ENCODE measurements at regions not wholly inside any gene's neighbourhood (a gene's known extent, or its start where the extent isn't known, plus 50 kb on each side); places are given as distances from the start of the nearest gene placed in this dataset.

GRCh38 chr2:237191714-237192081 lies 106.0 kb downstream of the COPS8 start:
- TF ChIP-seq POLR2A (IDR thresholded peaks at IDR 0.05), result no peak
- no peaks in the 10 kb centered on the region for H3K9me3 ChIP-seq
- peak overlapping the region; percentile 68 for H3K27ac ChIP-seq
- H3K36me3 ChIP-seq, result no peaks in the 10 kb centered on the region
- no peaks in the 10 kb centered on the region for H3K27me3 ChIP-seq
- H3K4me3 ChIP-seq, result no peak overlapping the region
- no peak for DNase-seq (ENCODE audit: low spot score in 2 of 2)
- 54% methylated on average over 8 of the region's 8 CpGs for WGBS
- no peaks in the 10 kb centered on the region for H3K4me1 ChIP-seq

GRCh38 chr2:237192881-237193280 lies 107.2 kb downstream of the COPS8 start:
- WGBS, result 93% methylated on average over 8 of the region's 8 CpGs
- Histone ChIP-seq H3K36me3 (no peaks in the 10 kb centered on the region), H3K4me1 (no peaks in the 10 kb centered on the region), H3K27me3 (no peaks in the 10 kb centered on the region), H3K27ac (no peak overlapping the region), H3K4me3 (no peak overlapping the region), H3K9me3 (no peaks in the 10 kb centered on the region)
- no peak for TF ChIP-seq POLR2A (IDR thresholded peaks at IDR 0.05)
- no peak for TF ChIP-seq EP300 (IDR thresholded peaks at IDR 0.05)
- no peak for TF ChIP-seq POLR2AphosphoS5 (IDR thresholded peaks at IDR 0.05)
- TF ChIP-seq CTCF (IDR thresholded peaks at IDR 0.05), result no peak
- no peak for DNase-seq (ENCODE audit: low spot score in 2 of 2)

GRCh38 chr2:237193436-237193835 lies 107.7 kb downstream of the COPS8 start:
- no peaks in the 10 kb centered on the region for H3K27me3 ChIP-seq
- H3K36me3 ChIP-seq, result no peaks in the 10 kb centered on the region
- no peak overlapping the region for H3K4me3 ChIP-seq
- H3K9me3 ChIP-seq, result no peaks in the 10 kb centered on the region
- no peaks in the 10 kb centered on the region for H3K4me1 ChIP-seq
- 95% methylated on average over 7 of the region's 7 CpGs for WGBS
- DNase-seq (ENCODE audit: low spot score in 2 of 2), result no peak
- no peak overlapping the region for H3K27ac ChIP-seq
- TF ChIP-seq POLR2A (IDR thresholded peaks at IDR 0.05), result no peak
- TF ChIP-seq EP300 (IDR thresholded peaks at IDR 0.05), result no peak
- TF ChIP-seq POLR2AphosphoS5 (IDR thresholded peaks at IDR 0.05), result no peak
- TF ChIP-seq CTCF (IDR thresholded peaks at IDR 0.05), result no peak

GRCh38 chr2:237194081-237194480 lies 108.4 kb downstream of the COPS8 start:
- Histone ChIP-seq H3K4me3 (no peak overlapping the region), H3K9me3 (no peaks in the 10 kb centered on the region), H3K36me3 (no peaks in the 10 kb centered on the region), H3K27me3 (no peaks in the 10 kb centered on the region), H3K27ac (no peak overlapping the region), H3K4me1 (no peaks in the 10 kb centered on the region)
- TF ChIP-seq POLR2AphosphoS5 (IDR thresholded peaks at IDR 0.05), result no peak
- TF ChIP-seq POLR2A (IDR thresholded peaks at IDR 0.05), result no peak
- TF ChIP-seq EP300 (IDR thresholded peaks at IDR 0.05), result no peak
- TF ChIP-seq CTCF (IDR thresholded peaks at IDR 0.05), result no peak
- no peak for DNase-seq (ENCODE audit: low spot score in 2 of 2)
- WGBS, result 44% methylated on average over 3 of the region's 5 CpGs

GRCh38 chr2:237194906-237195305 lies 109.2 kb downstream of the COPS8 start:
- Histone ChIP-seq H3K36me3 (no peaks in the 10 kb centered on the region), H3K4me1 (no peaks in the 10 kb centered on the region), H3K27ac (no peak overlapping the region), H3K4me3 (no peak overlapping the region), H3K27me3 (no peaks in the 10 kb centered on the region), H3K9me3 (no peaks in the 10 kb centered on the region)
- no peak for DNase-seq (ENCODE audit: low spot score in 2 of 2)
- TF ChIP-seq EP300 (IDR thresholded peaks at IDR 0.05), result no peak
- no peak for TF ChIP-seq POLR2A (IDR thresholded peaks at IDR 0.05)
- no peak for TF ChIP-seq POLR2AphosphoS5 (IDR thresholded peaks at IDR 0.05)
- no peak for TF ChIP-seq CTCF (IDR thresholded peaks at IDR 0.05)
- 87% methylated on average over 6 of the region's 6 CpGs for WGBS

- WGBS, result 88% methylated on average over 9 of the region's 10 CpGs
Observed at GRCh38 chr2:237195396-237196120, 109.9 kb downstream of the COPS8 start.

More at GRCh38 chr2:237195396-237196120, 109.9 kb downstream of the COPS8 start:
- no peaks in the 10 kb centered on the region for H3K27me3 ChIP-seq
- H3K4me1 ChIP-seq, result no peaks in the 10 kb centered on the region
- no peaks in the 10 kb centered on the region for H3K36me3 ChIP-seq
- DNase-seq (ENCODE audit: low spot score in 2 of 2), result no peak
- TF ChIP-seq POLR2A (IDR thresholded peaks at IDR 0.05), result no peak
- TF ChIP-seq POLR2AphosphoS5 (IDR thresholded peaks at IDR 0.05), result no peak
- TF ChIP-seq CTCF (IDR thresholded peaks at IDR 0.05), result no peak
- TF ChIP-seq EP300 (IDR thresholded peaks at IDR 0.05), result no peak
- no peak overlapping the region for H3K27ac ChIP-seq
- H3K4me3 ChIP-seq, result no peak overlapping the region
- no peaks in the 10 kb centered on the region for H3K9me3 ChIP-seq

Data from suprapubic skin (tissue), 4 donors.